Bone marrow (tissue), 2 donors: ENCODE measurements at regions not wholly inside any gene's neighbourhood (a gene's known extent, or its start where the extent isn't known, plus 50 kb on each side); places are given as distances from the start of the nearest gene placed in this dataset.
"Not testable (repeated sequence)": the region's sequence is repeated elsewhere in the genome, so short reads cannot be mapped to it uniquely, and the experiment has no call there.

Source experiments
- DNase-seq, 2 donors: peaks; one replicate each; lab custom pipeline; 2025; lab: John Stamatoyannopoulos, UW

- no peak for DNase-seq
Observed at GRCh38 chr7:81221527-81222217, 302.8 kb upstream of the SEMA3C start.

DNA sequence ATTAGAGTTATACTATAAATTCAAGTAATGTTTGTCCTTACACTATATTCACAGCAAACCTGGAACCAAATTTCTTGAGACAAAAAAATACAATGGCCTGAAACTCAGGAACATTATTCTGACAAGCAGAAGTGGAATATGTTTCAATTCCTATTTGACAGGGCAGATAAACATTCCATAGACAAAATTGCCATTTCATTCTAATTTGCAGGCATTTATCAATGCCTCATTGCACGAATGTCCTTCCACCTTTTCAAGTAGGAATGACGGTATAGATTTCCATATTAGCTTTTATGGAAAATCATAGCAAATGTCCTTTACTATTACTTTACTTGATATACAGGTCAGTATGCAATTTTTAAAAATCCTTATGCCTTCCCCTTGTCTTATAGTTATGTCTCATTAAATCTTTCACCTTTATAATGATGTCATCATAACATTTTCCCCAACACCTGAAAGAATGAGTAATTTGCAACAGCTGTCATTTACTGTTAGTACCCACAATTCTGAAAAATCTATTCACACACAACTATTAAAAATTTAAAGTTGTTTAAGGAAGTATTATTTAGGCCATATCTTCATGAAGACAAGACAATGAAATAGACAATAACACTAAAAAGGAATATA, 299.7 kb upstream of the SEMA3C start:
- DNase-seq: no peak

- DNase-seq: no peak
Observed at GRCh38 chr7:81213394-81213793, 294.5 kb upstream of the SEMA3C start.

- no peak for DNase-seq
Observed at GRCh38 chr7:81211934-81212320, 293.1 kb upstream of the SEMA3C start.

GRCh38 chr7:81211204-81211933, 292.5 kb upstream of the SEMA3C start:
- DNase-seq: no peak

- DNase-seq: no peak
Observed at GRCh38 chr7:81210137-81211064, 291.6 kb upstream of the SEMA3C start.

DNA sequence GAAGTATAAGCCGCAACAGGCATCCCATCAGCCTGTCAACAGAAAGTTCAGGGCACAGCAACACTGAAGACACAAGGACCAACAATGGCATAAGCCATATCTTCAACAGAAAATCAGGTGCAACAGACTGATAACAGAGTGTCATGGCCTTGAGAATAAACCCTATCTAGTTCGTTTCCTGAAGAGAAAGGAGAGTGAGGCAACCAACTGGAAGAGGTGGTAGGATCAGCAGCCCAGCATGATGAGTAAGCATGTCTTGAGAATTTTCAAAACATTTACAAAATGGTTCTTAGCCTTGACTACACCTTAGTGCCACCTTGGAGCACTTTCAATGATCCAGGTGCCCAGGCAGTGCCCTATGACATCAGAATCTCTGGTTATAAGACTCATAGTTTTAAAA, 290.2 kb upstream of the SEMA3C start:
- DNase-seq: no peak

GRCh38 chr7:81207801-81208200, 288.9 kb upstream of the SEMA3C start:
- no peak for DNase-seq

DNA sequence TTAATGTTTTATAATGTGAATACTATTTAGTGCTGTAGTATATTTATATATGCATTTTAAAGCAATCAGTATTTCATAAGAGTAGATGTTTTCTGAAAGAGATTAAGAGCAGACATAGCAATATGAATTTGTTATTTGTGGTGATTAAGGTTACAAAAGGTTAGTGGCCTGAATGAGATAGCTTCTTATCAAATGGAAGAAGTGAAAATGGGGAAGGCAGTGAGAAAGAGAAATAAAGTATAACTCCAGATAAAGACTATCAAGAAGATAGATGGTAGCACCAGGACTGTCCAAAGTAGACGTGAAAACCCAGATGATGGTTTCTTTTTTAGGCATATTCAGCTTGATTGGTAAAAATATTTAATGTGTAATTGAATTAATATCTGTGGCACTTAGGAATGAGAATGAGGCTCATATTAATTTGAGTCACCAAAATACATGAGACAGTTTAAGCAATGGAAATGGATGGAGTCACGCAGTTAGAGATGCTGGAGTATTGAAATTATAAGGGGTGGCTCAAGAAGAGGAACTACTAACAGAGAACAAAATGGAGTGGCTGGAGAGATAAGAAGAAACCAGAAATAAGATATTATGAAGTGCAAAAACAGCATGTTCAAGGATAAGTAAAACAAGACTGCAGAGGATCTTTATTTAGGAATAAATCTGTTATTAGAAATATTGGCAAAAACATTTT, 288.0 kb upstream of the SEMA3C start:
- DNase-seq: no peak

DNA sequence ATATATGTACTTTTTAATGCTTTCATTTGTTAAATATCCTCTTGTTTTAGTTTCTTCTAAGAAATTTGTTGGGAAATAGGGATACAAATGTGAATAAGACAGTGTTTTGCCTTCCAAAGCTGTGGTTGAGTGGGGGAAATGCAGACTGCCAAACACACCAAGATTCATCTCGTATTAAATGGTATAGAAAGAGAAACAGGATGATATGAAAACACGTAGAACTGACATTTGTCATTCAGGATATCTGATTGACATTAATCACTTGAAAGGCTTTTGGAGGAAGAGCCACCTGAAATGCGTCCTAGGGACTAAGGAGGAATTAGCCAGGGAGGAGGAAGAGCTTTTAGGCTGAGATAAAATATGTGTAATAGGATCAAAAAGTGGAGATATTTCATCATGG, 287.4 kb upstream of the SEMA3C start:
- no peak for DNase-seq

GRCh38 chr7:81201188-81201587, 282.3 kb upstream of the SEMA3C start:
- no peak for DNase-seq

DNA sequence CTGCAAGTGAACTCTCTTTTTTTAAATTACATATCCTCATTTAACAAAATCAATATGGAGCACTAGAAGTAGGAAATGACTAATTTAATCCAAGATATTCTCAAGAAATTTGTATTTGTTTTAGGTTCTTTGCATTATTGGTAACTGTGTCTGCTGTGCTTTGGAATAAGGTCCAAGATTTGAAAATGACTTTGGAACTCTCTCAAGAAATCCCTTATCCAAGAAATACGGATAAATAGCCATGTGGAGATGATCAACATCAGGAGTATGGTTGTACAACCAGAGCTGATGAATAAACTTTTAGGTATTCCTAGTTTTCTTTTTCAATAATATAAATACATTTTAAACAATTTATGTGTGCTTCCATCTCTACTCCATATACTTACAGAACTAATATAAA, 279.9 kb upstream of the SEMA3C start:
- no peak for DNase-seq

DNA sequence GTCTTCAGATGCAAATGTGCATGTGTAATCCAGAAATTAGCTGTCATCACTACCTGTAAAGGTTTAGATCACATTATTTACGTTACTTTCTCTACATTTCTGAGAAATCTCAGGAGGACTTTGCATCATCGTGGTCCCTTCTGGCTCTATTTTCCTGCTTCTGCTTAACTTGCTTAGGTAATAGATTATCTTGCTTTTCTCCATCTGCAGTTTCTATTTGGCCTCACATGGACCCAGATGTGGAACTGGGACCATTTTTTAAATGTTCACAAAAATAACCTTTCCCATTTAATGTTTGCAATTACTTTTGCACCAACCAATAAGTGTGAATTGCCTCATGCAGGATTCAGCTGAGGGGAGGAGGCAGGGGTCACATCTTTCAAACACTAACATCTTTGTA, 278.4 kb upstream of the SEMA3C start:
- DNase-seq: no peak

DNA sequence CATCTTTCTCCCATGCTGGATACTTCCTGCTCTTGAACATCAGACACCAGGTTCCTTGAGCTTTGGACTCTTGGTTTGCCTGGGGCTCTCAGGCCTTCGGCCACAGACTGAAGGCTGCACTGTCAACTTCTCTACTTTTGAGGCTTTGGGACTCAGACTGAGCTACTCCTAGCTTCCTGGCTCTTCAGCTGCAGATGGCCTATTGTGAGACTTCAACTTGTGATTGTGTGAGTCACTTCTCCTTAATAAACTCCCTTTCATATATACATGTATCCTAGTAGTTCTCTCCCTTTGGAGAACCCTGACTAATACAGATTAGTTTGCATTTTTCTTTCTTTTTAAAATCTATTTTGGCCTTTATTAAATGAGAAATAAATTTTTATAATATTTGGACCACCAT, 276.2 kb upstream of the SEMA3C start:
- no peak for DNase-seq

DNA sequence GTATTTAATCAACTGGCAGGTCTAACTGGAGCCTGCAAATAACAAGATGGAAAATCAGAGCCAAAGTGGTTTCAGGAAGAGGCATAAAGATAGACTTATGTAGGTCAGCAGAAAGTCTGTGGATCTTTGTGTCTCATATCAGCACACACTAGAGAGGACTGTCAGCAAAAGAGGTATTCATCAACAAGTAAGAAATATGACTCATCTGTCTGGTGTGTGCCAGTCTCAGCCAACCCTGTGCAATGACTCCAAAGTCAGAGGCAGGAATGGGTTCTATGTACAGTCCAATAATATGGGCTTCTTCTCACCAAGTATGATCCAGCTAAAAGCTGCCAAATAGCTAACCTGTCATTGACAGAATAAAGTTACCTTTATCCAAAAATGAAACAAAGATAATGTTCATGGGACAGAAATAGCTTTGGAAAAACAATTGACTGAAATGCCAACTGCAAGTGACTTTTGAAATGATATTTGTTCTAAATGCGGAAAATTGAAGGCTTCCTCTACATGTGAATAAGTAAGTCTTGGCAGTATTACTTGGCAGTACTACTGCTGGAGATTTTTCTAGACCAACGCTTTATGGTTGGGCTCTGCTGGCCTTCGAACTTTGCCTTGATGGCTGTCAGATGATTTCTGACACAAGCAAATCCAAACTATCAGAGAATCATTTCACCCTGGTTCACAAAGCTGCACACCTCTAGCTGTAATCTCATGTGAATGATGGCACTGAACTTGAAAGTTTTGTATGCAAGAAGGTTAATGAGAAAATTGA, 272.3 kb upstream of the SEMA3C start:
- no peak for DNase-seq

GRCh38 chr7:81187753-81188152, 268.9 kb upstream of the SEMA3C start:
- DNase-seq: no peak

DNA sequence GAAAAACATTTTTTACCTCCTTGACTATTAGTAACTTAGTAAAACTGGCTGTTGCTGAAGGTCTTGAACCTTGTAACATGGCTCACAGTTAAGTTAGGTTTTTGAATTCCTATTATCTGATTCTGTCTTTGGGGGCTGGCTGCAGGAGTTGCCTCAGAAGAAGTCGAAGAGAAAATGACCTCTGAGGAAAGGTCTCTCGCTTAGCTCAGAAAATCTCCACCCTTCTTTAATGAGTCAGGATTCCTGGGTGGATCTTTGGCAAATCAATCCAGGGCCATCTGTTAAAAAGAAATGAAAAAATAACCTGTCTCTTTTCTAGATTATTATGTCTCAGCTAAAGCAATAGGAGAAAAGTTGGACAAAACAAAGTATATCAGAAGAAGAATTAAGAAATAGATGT, 267.8 kb upstream of the SEMA3C start:
- DNase-seq: no peak

- DNase-seq: no peak
Observed at GRCh38 chr7:81185072-81185471, 266.2 kb upstream of the SEMA3C start.

DNA sequence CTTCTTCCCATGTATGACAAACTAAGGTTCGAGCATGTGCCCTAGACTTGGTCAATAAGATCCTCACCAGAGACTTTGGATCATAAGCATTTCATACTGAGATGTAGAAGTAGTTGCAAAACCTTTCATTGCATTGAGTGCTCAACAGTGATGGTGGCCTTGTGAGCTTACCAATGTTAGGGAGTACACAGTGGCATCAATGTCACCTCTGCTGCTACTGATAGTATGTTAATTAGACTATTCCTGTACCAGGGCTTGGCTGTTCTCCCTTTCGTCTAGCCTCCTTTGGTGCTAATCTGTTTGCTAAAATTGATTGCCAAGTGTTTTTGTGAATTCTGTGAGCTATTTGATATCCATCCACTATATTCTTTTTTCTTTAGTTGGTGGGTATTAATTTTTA, 264.5 kb upstream of the SEMA3C start:
- DNase-seq: no peak

DNA sequence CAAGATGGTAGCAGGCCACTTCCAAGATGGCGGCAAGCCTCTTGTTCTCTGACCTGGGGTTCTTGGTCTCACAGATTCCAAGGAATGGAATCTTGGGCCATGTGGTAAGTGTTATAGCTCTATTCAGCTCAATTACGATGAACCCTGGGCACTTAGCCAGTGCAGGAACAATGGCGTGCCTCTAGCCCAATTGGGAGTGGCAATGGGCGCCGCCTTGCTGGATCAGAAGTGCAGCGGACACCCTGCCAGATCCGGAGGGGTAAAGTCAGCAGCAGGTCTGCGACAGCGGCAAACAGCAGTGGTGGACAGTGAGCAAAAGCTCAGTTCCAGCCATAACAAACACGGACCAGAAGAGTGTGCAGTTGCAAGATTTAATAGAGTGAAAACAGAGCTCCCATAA, 263.2 kb upstream of the SEMA3C start:
- DNase-seq: not testable (repeated sequence)

DNA sequence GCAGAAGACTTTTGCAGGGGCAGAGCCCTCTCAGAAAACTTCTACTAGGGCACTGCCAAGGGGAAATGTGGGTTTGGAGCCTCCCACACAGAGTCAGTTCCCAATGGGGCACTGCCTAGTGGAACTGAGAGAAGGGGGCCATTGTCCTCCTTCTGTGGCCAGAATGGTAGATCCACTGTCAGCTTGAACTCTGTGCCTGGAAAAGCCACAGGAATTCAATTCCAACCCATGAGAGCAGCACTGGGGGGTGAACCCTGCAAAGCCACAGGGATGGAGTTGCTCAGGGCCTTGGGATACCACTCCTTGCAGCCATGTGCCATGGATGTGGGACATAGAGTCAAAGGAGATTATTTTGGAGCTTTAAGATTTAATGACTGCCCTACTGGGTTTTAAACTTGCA, 262.2 kb upstream of the SEMA3C start:
- DNase-seq: no peak
